ENCODE measurements at regions not wholly inside any gene's neighbourhood (a gene's known extent, or its start where the extent isn't known, plus 50 kb on each side); places are given as distances from the start of the nearest gene placed in this dataset.

DNA sequence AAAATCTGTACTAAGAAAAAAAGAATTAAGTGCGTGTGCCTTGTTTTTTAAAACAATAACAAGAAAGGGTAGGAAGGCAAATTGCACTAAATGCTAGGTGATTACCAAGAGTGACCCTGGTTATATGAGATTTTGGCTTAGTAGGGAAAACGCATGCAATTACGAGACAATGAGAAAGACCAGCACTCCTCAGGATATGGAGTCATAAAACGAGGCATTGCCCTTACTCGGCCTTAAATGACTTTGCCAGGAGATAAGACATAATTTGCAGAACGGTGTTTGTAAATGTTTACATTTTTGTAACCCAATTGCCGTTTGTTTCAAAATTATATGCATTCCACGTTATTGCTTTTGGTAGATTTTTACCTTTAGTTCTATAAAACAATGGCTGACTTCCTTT lies 179.8 kb downstream of the RBM26 start:
- TF ChIP-seq CTCF (IDR thresholded peaks at IDR 0.05) = no peak
- TF ChIP-seq, protein P1, sequence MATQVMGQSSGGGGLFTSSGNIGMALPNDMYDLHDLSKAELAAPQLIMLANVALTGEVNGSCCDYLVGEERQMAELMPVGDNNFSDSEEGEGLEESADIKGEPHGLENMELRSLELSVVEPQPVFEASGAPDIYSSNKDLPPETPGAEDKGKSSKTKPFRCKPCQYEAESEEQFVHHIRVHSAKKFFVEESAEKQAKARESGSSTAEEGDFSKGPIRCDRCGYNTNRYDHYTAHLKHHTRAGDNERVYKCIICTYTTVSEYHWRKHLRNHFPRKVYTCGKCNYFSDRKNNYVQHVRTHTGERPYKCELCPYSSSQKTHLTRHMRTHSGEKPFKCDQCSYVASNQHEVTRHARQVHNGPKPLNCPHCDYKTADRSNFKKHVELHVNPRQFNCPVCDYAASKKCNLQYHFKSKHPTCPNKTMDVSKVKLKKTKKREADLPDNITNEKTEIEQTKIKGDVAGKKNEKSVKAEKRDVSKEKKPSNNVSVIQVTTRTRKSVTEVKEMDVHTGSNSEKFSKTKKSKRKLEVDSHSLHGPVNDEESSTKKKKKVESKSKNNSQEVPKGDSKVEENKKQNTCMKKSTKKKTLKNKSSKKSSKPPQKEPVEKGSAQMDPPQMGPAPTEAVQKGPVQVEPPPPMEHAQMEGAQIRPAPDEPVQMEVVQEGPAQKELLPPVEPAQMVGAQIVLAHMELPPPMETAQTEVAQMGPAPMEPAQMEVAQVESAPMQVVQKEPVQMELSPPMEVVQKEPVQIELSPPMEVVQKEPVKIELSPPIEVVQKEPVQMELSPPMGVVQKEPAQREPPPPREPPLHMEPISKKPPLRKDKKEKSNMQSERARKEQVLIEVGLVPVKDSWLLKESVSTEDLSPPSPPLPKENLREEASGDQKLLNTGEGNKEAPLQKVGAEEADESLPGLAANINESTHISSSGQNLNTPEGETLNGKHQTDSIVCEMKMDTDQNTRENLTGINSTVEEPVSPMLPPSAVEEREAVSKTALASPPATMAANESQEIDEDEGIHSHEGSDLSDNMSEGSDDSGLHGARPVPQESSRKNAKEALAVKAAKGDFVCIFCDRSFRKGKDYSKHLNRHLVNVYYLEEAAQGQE (IDR thresholded peaks at IDR 0.05; ENCODE audit: insufficient read depth in 1 of 2, low read depth in 2 of 2, low read length in 1 of 2) = no peak
- TF ChIP-seq POLR2AphosphoS5 (IDR thresholded peaks at IDR 0.05; ENCODE audit: low read depth, low read length) = no peak
- TF ChIP-seq TCF7L2 (IDR thresholded peaks at IDR 0.05; ENCODE audit: low read depth, low read length) = no peak

Data from Panc1 (cell line).